HL-60 (cell line): ENCODE measurements at regions not wholly inside any gene's neighbourhood (a gene's known extent, or its start where the extent isn't known, plus 50 kb on each side); places are given as distances from the start of the nearest gene placed in this dataset.
"Not testable (repeated sequence)": the region's sequence is repeated elsewhere in the genome, so short reads cannot be mapped to it uniquely, and the experiment has no call there.

ENCODE experiments used
- POLR2AphosphoS5 ChIP-seq: IDR thresholded peaks from 2 replicates; pipeline ENCODE4 v1.6.1; 2012; ENCODE audit warnings: low read depth
- TF ChIP-seq, protein P1 (sequence below): IDR thresholded peaks from one replicate; pipeline ENCODE4 v1.5.1; 2011; ENCODE audit warnings: low read length, control low read depth, inconsistent platforms; ENCODE audit not compliant: insufficient read depth

- TF ChIP-seq, protein P1, sequence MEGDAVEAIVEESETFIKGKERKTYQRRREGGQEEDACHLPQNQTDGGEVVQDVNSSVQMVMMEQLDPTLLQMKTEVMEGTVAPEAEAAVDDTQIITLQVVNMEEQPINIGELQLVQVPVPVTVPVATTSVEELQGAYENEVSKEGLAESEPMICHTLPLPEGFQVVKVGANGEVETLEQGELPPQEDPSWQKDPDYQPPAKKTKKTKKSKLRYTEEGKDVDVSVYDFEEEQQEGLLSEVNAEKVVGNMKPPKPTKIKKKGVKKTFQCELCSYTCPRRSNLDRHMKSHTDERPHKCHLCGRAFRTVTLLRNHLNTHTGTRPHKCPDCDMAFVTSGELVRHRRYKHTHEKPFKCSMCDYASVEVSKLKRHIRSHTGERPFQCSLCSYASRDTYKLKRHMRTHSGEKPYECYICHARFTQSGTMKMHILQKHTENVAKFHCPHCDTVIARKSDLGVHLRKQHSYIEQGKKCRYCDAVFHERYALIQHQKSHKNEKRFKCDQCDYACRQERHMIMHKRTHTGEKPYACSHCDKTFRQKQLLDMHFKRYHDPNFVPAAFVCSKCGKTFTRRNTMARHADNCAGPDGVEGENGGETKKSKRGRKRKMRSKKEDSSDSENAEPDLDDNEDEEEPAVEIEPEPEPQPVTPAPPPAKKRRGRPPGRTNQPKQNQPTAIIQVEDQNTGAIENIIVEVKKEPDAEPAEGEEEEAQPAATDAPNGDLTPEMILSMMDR, result not testable (repeated sequence)
- not testable (repeated sequence) for TF ChIP-seq POLR2AphosphoS5
Measured at GRCh38 chr11:67899462-67899861, 104.4 kb downstream of the UNC93B1 start.
